Stimulated activated CD4-positive, alpha-beta T cell treated with anti-CD3 and anti-CD28 coated beads, Interleukin-4, amount 100 ng/mL, for 4 hours (primary cell): ENCODE measurements at regions not wholly inside any gene's neighbourhood (a gene's known extent, or its start where the extent isn't known, plus 50 kb on each side); places are given as distances from the start of the nearest gene placed in this dataset.

Source experiments
- DNase-seq, 2 experiments: peaks; one replicate each; pipeline ENCODE4 v3.0.0-alpha.2; 2020

DNA sequence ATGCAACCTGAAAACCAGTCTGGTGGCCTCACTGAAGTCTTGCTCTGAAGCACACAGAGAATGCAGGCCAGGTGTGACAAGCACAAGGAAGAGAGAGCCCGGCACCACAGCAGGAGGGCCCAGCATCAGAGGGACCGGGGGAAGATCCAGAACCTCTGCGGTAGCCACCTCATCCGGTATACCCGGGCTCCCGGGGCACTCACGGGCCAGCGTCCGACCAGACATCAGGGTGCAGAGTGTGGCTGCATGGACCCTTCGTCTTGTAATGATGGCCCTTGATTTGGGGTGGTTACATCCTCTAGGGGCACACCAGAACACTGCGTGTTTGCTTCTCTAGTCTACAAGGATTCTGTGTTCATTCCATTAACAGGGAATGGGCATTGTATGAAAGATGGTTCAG is 406.0 kb downstream of the GADD45G start:
- DNase-seq = no peak

- no peak for DNase-seq
These were observed 408.1 kb downstream of the GADD45G start for GRCh38 chr9:90012949-90013348.

- no peak for DNase-seq
These were observed 409.0 kb downstream of the GADD45G start for GRCh38 chr9:90013778-90014177.

DNA sequence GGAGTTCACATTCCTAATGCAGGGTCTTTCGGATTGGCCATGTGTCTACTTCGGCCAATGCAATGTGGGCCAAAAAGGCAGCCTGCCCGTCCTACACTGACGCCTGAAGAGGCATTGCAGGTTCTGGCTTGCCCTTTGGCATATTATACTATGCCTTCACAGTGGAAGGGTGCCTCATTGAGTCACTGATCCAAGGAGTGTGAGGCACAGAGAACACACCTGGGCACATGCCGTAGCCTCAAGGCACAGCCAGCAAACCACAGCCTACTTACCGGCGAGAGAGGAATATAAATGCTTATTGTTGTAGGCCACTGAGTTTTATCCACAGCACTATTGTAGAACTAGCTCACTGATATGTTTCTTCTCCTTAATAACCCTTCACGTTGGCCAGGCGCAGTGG is 409.6 kb downstream of the GADD45G start:
- DNase-seq = no peak

DNA sequence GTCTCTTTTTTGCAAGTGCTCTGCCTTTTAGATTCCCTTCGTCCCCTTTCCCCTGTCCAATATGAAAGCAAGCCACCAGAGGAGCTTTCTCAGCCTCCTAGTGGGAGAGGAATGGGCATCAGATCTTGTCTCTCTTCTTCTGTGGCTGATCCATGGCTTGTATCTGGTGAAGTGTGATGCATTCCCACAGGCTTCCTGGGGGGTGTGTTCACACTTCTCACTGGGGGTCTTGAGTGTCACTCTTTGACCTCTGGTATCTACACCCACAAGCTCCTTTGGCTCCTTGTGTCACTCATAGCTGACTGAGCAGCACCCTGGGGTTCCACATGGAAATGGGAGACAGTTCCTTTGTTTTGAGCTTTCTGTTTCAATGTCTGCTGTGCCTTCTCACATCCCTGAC is 411.5 kb downstream of the GADD45G start:
- no peak for DNase-seq

DNA sequence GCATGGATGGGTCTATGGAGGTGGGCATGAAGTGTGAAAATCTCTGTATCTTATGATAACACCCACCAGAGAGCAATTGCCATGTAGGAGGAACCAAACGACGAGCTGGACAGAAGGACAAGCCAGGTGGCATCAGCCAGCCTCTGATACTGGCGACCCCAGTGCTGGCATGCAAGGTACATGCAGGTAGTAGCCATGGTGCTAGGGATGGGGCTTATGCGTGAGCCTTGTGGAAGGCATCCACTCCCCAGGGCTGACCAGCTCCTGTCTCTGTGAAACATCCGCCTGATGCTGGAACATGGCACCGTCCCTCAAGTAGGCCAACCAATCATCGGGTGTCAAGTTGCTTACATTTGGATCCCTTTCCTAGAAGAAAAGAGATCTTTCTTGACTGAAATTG is 412.9 kb downstream of the GADD45G start:
- DNase-seq = no peak

DNA sequence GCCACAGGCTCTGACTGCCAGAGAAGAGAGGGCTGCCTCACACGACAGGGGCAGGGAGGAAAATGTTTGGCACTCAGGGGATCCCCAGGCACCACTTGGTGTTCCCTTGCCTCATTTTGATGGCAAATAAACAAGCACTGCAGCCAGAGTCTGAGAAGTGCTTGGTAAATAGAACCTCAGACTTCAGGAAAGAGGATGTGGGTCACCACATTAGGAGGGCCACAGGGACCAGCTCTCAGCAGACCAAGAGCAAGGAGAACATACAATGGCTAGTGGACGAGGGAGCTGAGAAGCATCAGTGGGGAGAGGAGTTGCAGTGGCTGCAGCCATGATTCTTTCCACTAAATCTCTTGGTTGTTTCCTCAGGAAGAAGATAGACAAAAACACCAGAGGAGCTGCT is 413.9 kb downstream of the GADD45G start:
- no peak for DNase-seq

- DNase-seq = no peak
These were observed 414.8 kb downstream of the GADD45G start for GRCh38 chr9:90019626-90020025.

GRCh38 chr9:90020276-90020871 is 415.6 kb downstream of the GADD45G start:
- no peak for DNase-seq

- no peak for DNase-seq
These were observed 416.5 kb downstream of the GADD45G start for GRCh38 chr9:90021216-90021906.

DNA sequence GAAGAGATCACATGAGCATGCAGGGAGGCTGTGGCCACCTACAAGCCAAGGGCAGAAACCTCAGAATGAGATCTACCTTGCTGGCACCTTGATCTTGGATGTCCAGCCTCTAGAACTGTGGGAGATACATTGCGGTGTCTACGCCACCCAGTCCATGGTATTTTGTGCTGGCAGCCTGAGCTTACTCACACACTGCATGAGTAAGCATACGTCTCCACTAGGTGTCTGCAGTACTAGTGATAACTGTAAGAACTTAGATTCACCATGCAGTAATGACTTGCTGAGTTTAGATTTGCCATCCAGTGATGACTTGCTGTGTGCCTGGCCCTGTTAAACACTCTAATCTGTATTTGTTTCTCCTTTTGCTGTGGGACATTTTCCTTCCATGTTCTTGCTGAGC is 417.7 kb downstream of the GADD45G start:
- no peak for DNase-seq

- DNase-seq = no peak
These were observed 419.0 kb downstream of the GADD45G start for GRCh38 chr9:90023861-90024260.

DNA sequence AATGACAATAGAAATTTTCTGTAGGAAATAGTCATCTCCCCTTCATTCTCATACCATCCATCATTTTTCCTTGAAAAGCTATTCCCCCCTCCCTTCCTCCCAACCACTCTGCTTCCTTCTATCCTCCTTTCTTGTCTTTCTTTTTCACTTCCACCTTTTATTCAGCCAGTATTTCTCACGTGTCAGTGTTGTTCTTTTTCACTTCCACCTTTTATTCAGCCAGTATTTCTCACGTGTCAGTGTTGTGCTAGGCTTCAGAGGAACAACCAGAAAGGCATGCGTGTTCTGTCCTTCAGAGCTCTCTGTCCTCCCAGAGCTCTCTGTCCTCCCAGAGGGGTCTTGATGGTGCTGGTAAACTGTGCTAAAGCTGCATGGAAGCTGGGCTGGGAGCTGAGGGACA is 419.6 kb downstream of the GADD45G start:
- no peak for DNase-seq

DNA sequence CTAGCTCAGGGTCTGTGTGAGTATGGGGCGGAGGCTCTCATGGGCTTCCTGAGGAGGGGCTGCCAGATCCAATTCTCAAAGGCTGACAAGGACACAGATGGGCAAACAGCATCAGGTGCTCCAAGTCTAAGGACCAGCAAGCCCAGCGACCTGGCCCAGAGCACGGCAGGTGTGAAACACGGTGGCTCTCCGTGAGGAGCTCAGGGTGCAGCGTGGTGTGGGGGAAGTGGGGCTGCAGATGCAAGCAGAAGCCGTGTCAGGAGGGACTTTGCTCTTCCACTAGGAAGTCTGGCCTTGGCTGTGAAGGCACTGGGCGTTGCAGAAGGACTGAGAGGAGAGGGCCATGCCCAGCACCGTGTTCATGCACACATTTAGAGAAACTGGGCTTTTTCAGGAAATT is 420.0 kb downstream of the GADD45G start:
- no peak for DNase-seq

DNA sequence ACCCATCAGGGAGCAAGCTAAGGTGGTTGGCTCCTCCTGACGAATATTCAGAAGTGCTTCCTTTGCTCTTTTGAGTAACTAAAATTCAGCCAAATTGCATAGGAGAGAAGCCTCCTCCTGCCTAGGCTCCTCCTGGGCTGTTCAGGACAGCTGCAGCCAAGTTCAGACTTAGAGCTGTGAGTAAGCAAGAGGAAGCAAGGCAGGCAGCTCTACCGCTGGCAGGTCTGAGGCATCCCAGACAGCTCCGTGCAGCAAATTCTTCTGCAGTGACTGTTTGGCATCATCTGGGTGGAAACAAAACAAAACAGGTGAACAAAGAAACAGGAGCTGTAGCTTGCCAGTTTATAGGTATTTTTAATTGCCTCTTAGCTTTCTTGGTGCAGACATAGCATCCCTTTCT is 421.0 kb downstream of the GADD45G start:
- no peak for DNase-seq

- no peak for DNase-seq
These were observed 422.5 kb downstream of the GADD45G start for GRCh38 chr9:90027296-90027790.

- no peak for DNase-seq
These were observed 424.6 kb downstream of the GADD45G start for GRCh38 chr9:90029386-90029785.

DNA sequence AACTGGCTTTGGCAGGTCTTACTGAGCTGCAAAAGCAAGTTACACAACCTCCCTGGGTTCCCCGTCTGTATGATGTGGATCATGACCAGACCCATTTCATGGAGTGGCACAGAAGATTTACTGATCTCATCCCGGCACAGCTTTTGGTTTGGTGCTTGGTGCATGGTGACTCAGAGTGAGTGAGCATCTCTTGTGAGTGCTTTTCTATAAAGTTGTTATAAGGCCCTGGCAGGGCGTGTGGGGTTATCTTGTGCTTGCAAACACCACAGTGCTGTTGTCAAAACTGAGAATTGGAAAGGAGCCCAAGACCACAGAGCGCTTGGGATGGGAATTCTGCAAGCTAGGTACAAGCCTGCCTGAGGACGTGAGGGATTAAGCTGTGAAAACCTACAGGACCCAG is 425.2 kb downstream of the GADD45G start:
- no peak for DNase-seq

DNA sequence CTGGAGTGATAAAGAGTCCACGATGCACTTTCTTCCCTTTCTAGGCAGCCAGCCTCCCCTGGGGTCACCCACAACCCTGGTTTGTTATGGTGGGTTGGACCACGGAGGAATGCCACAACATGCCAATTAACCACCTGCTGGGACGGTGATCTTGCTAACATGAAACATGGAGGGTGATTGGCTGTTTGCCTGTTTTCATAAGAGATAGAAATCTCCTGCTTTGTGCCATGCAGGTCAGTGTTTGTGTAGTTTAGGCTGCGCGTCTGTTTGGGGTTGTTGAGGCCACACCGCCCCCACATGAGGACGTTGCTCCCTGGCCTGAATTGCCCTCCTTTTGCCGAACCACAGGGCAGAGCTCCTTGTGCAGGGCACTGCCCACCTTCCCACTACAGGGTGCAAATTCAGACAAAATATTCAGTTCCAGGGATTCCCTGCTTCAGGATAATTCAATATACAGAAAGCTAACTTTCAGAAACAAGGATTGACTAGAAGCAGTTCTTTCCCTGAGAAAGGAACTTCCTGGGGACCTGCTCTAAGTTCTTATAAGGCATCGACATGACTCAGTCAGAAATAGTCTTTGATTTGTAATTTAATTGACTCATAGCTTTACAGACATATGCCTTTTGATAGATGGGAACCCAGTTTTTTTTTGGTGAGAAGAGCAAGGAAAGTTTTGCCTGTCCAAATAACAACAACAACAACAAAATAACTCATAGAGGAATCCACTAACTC is 427.6 kb downstream of the GADD45G start:
- DNase-seq = no peak

DNA sequence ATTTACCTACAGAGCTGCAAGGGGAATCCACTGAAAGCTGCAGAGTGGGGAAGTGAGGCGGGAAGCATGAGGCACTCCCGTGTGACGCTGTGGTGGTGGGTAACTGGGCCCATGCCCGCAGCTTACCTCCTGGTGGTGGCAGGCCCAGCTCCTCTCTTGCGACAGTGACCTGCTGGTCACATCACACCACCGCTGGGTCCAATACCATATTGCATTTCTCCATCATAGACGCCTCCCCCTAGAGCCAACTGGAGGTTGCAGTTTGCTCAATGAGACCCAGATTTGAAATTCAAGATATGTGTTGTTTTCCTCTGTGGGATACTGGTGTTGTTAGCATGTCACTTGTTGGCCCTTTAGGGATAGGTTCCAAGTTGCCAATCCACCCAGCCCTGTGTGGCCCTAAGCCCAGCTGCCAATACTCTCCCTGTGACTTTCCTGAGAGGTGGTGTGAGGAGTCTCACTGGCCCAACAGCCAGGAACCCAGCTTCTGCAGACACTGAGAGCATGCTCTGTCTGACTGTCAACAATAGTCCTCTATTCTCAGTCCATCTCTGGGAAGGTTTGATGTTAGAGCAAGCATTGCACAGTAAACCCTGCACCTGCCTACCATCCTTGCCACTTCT is 428.3 kb downstream of the GADD45G start:
- DNase-seq = no peak

DNA sequence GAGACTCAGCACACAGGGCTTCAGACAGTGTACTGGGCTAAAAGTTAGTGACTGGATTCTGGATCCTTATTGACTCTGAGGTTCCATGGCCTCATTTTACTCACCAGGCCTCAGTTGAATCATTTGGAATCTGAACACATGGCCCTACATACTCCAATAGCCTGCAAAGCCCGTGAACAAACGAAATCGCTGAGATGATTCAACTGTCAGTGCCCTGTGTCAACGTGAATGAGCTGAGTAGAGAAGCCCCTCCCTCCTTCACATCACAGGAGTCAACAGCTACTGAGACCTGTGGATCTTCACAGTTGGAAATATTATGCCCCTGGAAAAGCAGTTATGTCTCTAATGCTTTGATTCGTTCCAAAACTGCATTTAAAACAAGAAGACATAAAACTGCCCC is 429.3 kb downstream of the GADD45G start:
- DNase-seq = no peak

GRCh38 chr9:90035471-90035870 is 430.7 kb downstream of the GADD45G start:
- DNase-seq = no peak

DNA sequence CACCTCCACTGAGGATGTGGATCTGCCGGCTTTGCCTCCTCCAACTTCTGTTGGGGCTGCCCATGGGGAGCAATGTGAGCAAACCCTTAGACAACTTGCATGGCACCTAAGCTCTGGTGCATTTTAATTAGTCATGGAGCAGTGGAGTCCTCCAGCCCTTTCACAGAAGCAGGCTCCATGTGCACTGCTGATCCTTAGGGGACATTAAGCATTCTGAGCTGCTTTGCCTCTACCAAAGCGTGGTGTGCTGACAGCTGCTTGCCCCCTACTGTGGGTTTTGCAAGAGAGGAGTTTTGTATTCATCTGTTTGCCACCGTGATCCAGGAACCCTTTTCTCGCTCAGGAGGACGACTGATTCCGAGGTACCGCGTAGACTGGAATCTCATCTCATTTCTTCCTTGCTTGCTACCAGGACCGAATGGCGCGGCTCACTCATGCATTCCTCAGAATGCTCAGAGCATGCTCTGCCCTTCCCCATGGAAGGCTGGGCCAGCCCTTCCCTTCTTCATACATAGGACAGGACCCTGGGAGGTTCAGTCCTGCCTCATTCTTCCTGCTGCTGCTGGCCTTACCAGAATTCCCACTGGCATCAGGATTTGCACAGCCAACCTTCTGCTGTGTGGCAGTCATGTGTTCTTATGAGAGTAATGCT is 432.5 kb downstream of the GADD45G start:
- DNase-seq = no peak
